ENCODE measurements at regions not wholly inside any gene's neighbourhood (a gene's known extent, or its start where the extent isn't known, plus 50 kb on each side); places are given as distances from the start of the nearest gene placed in this dataset.

- no peak for TF ChIP-seq SIN3A (IDR thresholded peaks at IDR 0.05; ENCODE audit: borderline replicate concordance, insufficient read depth, low read length)
- TF ChIP-seq POLR2AphosphoS5 (IDR thresholded peaks at IDR 0.05; ENCODE audit: low read depth, low read length) = no peak
- TF ChIP-seq FOXP2 (optimal IDR thresholded peaks at IDR 0.05; ENCODE audit: borderline replicate concordance, extremely low read depth, extremely low read length, insufficient read depth) = no peak
- TF ChIP-seq, protein P1, sequence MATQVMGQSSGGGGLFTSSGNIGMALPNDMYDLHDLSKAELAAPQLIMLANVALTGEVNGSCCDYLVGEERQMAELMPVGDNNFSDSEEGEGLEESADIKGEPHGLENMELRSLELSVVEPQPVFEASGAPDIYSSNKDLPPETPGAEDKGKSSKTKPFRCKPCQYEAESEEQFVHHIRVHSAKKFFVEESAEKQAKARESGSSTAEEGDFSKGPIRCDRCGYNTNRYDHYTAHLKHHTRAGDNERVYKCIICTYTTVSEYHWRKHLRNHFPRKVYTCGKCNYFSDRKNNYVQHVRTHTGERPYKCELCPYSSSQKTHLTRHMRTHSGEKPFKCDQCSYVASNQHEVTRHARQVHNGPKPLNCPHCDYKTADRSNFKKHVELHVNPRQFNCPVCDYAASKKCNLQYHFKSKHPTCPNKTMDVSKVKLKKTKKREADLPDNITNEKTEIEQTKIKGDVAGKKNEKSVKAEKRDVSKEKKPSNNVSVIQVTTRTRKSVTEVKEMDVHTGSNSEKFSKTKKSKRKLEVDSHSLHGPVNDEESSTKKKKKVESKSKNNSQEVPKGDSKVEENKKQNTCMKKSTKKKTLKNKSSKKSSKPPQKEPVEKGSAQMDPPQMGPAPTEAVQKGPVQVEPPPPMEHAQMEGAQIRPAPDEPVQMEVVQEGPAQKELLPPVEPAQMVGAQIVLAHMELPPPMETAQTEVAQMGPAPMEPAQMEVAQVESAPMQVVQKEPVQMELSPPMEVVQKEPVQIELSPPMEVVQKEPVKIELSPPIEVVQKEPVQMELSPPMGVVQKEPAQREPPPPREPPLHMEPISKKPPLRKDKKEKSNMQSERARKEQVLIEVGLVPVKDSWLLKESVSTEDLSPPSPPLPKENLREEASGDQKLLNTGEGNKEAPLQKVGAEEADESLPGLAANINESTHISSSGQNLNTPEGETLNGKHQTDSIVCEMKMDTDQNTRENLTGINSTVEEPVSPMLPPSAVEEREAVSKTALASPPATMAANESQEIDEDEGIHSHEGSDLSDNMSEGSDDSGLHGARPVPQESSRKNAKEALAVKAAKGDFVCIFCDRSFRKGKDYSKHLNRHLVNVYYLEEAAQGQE (IDR thresholded peaks at IDR 0.05; ENCODE audit: insufficient read depth in 1 of 2, low read depth in 2 of 2, low read length in 2 of 2) = no peak
- TF ChIP-seq TAF1 (IDR thresholded peaks at IDR 0.05; ENCODE audit: borderline replicate concordance, insufficient read depth, low read length) = no peak
Measured at GRCh38 chr5:97529354-97529985, 346.4 kb upstream of the RIOK2 start.
